Kidney (tissue), 13 donors: ENCODE measurements at regions not wholly inside any gene's neighbourhood (a gene's known extent, or its start where the extent isn't known, plus 50 kb on each side); places are given as distances from the start of the nearest gene placed in this dataset.

ENCODE experiments used
- DNase-seq, 5 donors: peaks; one replicate each; pipeline ENCODE4 v3.0.0-alpha.2; 2013 to 2020
- FAIRE-seq: peaks from 2 replicates; lab custom pipeline; 2012; peaks lifted over from hg19 to GRCh38; lab: Jason Lieb, UNC
- H3K27ac ChIP-seq, 2 donors: one replicate each; pipeline ENCODE4 v1.7.0; 2013; ENCODE audit warnings: low read depth in 2 of 2, low read length in 2 of 2, inconsistent platforms in 1 of 2
- H3K27me3 ChIP-seq: one replicate; pipeline ENCODE4 v1.7.1; 2013; ENCODE audit warnings: low read length, inconsistent platforms; ENCODE audit not compliant: control insufficient read depth, insufficient read depth
- H3K36me3 ChIP-seq, 3 donors: one replicate each; pipeline versions ENCODE4 v1.7.0 to v1.7.1; 2013; ENCODE audit warnings: low read length in 3 of 3, control low read depth in 1 of 3, inconsistent platforms in 1 of 3; ENCODE audit not compliant: insufficient read depth in 3 of 3, control insufficient read depth in 2 of 3
- H3K4me1 ChIP-seq, 3 donors: one replicate each; pipeline versions ENCODE4 v1.7.0 to v1.7.1; 2013; ENCODE audit warnings: low read length in 3 of 3, inconsistent platforms in 1 of 3, low read depth in 1 of 3; ENCODE audit not compliant: control insufficient read depth in 2 of 3, insufficient read depth in 2 of 3
- H3K4me3 ChIP-seq, 3 donors: one replicate each; pipeline versions ENCODE4 v1.7.0 to v1.8.1; 2013; ENCODE audit warnings: low read length in 3 of 3, control low read depth in 1 of 3, inconsistent platforms in 1 of 3
- H3K9ac ChIP-seq, 3 donors: one replicate each; pipeline versions ENCODE4 v1.7.0 to v1.7.1; 2013; ENCODE audit warnings: low read length in 3 of 3, control low read depth in 1 of 3, inconsistent platforms in 1 of 3
- H3K9me3 ChIP-seq, 3 donors: one replicate each; pipeline versions ENCODE4 v1.7.0 to v1.7.1; 2013; ENCODE audit warnings: low read length in 3 of 3, control low read depth in 1 of 3, inconsistent platforms in 1 of 3; ENCODE audit not compliant: control insufficient read depth in 2 of 3, insufficient read depth in 1 of 3
- CTCF ChIP-seq: IDR thresholded peaks from 3 replicates; pipeline ENCODE4 v1.5.1; 2012; ENCODE audit warnings: mild to moderate bottlenecking, moderate library complexity, borderline replicate concordance; ENCODE audit not compliant: insufficient read depth; ENCODE audit errors: extremely low read depth
- intact Hi-C: fragments of 100-400 bp; cut with DNase I; formaldehyde crosslinking; loops from one replicate; pipeline ENCODE4 v1.11.1; 2022
- donor health status: control.
- donor health status: control.
- donor health status: control.
- donor health status: control.
- donor health status: control.
- donor health status: DM: yes; HTN: yes; CAD: no.
- donor health status: Normal renal cell carcinoma (clear cell type).

- intact Hi-C loops = no loop called here
- Histone ChIP-seq H3K9ac (no peak overlapping the region), H3K27ac (no peak overlapping the region), H3K4me1 (no peaks in the 10 kb centered on the region), H3K27me3 (no peaks in the 10 kb centered on the region), H3K9me3 (no peaks in the 10 kb centered on the region), H3K36me3 (no peaks in the 10 kb centered on the region), H3K4me3 (no peak overlapping the region)
- DNase-seq = peak in 1 of 5 donors; percentile 27
- no peak for TF ChIP-seq CTCF
- FAIRE-seq = no peak
Measured at GRCh38 chr2:241925821-241926441, 56.4 kb downstream of the RTP5 start.

- no peak for TF ChIP-seq CTCF
- intact Hi-C loops = no loop called here
- no peaks in the 10 kb centered on the region for H3K9me3 ChIP-seq
- H3K4me1 ChIP-seq = no peaks in the 10 kb centered on the region
- no peaks in the 10 kb centered on the region for H3K27me3 ChIP-seq
- H3K36me3 ChIP-seq = no peaks in the 10 kb centered on the region
- no peak overlapping the region for H3K27ac ChIP-seq
- no peak overlapping the region for H3K4me3 ChIP-seq
- no peak overlapping the region for H3K9ac ChIP-seq
- FAIRE-seq = no peak
- peak in 4 of 5 donors; percentile 72 to 75 (median 74) for DNase-seq
Measured at GRCh38 chr2:241926541-241927311, 57.2 kb downstream of the RTP5 start.

GRCh38 chr2:241929551-241930490, 60.3 kb downstream of the RTP5 start:
- no peaks in the 10 kb centered on the region for H3K36me3 ChIP-seq
- H3K27ac ChIP-seq = no peak overlapping the region
- H3K9ac ChIP-seq = no peak overlapping the region
- no peaks in the 10 kb centered on the region for H3K9me3 ChIP-seq
- no peak for TF ChIP-seq CTCF
- peaks cover 0 to 4% (median 4%) of the 10 kb centered on the region in 3 donors for H3K4me1 ChIP-seq
- FAIRE-seq (no peak), DNase-seq (no peak)
- H3K27me3 ChIP-seq = no peaks in the 10 kb centered on the region
- H3K4me3 ChIP-seq = no peak overlapping the region
- intact Hi-C loops = no loop called here
